Astrocyte of the spinal cord (primary cell): ENCODE measurements at regions not wholly inside any gene's neighbourhood (a gene's known extent, or its start where the extent isn't known, plus 50 kb on each side); places are given as distances from the start of the nearest gene placed in this dataset.
A peak's percentile ranks its signal among the peaks of the same experiment; 100 is the strongest.

Experiments
- DNase-seq: peaks from one replicate; pipeline ENCODE4 v3.0.0; 2011; ENCODE audit warnings: low read depth, low spot score
- H3K4me3 ChIP-seq: 2 replicates; pipeline ENCODE4 v1.5.1; 2011; ENCODE audit warnings: low read depth, mild to moderate bottlenecking, low read length, moderate library complexity
- in situ Hi-C: cut with HindIII; loops from 2 replicates; pipeline ENCODE4 v1.10.0; 2017; ENCODE audit warnings: low sequenced_read_pairs
- TF ChIP-seq, protein P1 (sequence below): IDR thresholded peaks from 2 replicates; pipeline ENCODE4 v1.5.1; 2012; ENCODE audit warnings: low read depth, mild to moderate bottlenecking, low read length, inconsistent platforms

DNA sequence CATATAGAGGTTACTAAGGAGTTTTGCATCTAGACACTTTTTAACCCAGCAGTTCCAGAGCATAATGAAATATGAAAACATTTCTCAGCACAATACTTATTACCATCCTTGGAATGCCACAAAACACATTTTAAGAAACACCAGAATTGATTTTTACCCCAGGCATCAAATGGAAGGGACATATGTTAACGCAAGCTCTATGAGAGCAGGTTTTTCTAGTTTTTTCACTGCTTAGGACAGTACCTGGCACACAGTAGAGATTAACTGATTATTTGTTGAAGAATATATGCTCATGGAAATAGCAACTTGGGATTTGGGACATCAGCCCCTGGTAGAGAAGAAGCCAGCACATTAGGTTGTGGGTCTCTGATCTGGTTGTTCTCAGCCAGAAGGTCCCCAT is 67.0 kb upstream of the ARID5B start:
- TF ChIP-seq, protein P1, sequence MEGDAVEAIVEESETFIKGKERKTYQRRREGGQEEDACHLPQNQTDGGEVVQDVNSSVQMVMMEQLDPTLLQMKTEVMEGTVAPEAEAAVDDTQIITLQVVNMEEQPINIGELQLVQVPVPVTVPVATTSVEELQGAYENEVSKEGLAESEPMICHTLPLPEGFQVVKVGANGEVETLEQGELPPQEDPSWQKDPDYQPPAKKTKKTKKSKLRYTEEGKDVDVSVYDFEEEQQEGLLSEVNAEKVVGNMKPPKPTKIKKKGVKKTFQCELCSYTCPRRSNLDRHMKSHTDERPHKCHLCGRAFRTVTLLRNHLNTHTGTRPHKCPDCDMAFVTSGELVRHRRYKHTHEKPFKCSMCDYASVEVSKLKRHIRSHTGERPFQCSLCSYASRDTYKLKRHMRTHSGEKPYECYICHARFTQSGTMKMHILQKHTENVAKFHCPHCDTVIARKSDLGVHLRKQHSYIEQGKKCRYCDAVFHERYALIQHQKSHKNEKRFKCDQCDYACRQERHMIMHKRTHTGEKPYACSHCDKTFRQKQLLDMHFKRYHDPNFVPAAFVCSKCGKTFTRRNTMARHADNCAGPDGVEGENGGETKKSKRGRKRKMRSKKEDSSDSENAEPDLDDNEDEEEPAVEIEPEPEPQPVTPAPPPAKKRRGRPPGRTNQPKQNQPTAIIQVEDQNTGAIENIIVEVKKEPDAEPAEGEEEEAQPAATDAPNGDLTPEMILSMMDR, result no peak
- H3K4me3 ChIP-seq, result no peak overlapping the region
- in situ Hi-C loops, result no loop called here
- DNase-seq, result no peak

DNA sequence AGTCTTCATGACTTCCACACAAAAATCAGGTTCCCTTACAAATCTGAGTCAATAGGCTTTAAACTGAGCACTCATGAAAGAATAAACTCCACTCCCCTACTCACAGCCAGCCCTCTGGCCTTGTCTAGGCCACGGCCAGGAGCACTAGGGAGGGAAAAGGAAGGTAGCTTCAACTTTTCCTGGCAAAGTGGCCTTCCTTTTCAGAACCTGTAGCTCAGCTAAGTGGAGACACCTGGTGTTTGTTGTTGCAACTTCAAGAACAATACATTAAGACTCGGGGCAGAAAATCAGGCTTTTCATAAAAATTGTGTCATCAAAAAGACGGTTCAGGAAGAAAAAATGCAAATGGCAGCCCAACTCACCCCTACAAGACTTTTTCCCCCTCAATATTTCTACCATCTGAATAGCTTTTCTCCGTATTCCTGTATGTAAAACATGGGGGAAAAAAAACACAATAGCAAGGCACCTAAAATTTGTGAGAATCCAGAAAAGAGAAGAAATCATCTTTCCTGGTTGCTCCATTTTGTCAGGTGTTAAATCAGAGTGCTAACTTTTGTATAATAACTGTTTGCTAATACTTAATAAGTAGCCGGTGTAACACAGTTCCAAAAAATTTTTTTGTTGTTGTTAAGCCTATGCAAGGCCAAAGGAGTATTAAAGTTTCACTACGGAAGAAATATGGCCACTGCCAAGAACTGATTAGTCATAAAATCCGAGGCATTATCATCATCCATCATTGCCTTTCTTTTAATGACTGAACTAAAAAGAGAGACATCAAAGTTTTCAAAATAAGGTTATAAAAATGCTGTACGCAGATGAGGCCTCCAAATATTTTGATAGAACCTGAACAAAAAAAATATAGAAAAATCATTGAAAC is 66.2 kb upstream of the ARID5B start:
- H3K4me3 ChIP-seq, result no peak overlapping the region
- peak; percentile 84 for DNase-seq
- TF ChIP-seq, protein P1, result peak; percentile 56
- in situ Hi-C loops, result no loop called here

DNA sequence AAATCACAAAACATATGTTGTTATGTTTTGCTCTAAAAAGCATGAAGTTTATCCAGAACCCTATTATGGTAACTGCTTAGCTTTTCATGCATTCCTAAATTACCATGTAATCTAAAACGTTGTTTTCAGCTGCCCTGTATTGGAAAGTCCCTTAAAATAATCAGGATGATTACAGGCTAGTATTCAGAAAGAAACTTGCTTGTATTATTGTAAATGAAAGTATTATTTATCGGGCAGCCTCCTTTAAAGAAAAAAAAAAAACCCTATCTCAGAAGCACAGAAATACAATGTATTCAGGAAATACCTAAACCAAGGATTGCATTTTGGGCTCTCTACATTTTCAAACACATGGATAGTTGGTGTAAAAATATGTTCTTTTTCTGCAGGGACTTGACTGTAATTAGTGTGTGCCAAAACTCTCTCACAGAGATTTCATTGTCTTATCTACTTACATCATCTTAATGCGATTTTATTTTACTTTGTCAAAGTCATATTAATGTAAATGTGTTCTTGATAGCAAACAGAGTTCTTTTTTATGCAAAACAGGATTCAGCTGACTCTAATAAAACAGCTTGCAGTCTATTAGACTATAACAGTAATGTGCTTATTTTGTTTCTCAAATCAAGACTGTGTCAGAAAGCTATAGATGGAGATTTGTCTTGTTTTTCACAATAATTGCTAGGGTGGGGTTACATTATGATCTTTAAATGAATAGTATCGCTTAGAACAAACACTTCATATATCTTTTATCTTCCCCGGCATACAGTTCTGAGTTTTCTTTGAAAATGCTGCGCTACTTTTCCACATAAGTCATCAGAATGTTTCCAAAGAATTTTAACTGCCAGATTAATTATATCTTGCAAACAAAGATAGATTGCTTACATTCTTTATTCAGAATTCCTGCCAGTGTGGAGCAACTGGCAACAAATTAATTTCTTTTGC is 65.3 kb upstream of the ARID5B start:
- no peak overlapping the region for H3K4me3 ChIP-seq
- in situ Hi-C loops, result no loop called here

DNA sequence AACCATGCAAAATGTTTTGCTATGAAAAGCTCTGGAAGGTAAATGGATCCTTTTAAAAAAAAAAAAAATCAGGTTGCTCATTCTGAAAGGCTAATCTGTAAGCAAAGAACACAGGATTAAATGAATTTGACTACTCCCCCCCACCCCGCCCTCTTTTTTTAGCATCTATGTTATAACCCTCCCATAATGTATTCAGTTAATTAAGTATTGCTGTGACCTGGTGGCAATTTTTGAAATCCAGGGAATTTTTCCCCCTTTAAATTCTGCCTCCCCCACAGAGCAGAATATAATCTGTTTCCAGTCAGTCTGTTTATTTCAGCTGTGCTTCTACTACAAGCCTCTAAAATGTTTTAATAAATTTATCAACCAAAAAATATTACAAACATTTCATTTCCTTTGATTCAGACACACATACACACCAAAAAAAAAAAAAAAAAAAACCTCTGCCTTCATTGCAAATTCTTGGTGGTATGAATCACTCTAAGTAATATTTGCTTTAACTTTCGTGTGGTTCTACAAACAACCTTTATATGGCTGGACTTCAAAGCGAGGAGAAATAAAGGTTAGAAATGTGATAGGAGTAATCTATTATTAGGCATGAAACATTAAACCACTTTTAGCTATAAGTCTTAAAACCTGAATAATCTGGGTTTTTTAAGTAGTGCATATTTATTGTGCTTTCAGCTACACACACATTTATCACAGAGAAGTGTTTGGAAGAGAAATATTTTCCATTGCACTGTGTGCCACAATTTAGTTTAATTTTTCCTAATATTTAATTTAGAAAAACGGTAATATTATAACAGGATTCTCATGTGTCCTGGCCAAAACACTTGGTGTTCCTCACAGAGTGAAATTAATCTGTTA is 64.4 kb upstream of the ARID5B start:
- DNase-seq, result peak; percentile 93
- no peak overlapping the region for H3K4me3 ChIP-seq
- TF ChIP-seq, protein P1, result no peak
- in situ Hi-C loops, result no loop called here

More for the DNA sequence above, 65.3 kb upstream of the ARID5B start:
- TF ChIP-seq, protein P1, result no peak
- peak; percentile 67 for DNase-seq

DNA sequence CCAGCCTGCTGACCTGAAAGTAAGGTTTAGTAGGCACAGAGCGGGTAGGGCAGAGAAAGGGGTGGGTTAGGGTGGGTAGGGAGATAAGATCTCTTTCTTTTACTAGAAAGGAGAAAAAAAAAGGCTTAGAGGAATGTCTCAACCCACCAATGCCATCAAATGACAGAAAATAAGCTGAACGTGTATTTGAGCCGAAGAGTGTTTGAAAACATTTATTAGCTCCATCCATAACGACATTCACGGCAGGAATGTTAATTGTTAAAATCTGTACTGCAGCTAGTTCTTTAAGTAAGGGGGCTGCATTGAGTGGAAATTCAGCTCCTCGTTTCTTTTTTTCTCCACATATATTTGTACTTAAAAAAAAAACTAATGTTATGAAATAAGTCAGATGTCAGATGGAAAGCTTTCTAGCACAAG is 63.7 kb upstream of the ARID5B start:
- H3K4me3 ChIP-seq, result no peak overlapping the region
- DNase-seq, result no peak
- in situ Hi-C loops, result no loop called here
- TF ChIP-seq, protein P1, result no peak

DNA sequence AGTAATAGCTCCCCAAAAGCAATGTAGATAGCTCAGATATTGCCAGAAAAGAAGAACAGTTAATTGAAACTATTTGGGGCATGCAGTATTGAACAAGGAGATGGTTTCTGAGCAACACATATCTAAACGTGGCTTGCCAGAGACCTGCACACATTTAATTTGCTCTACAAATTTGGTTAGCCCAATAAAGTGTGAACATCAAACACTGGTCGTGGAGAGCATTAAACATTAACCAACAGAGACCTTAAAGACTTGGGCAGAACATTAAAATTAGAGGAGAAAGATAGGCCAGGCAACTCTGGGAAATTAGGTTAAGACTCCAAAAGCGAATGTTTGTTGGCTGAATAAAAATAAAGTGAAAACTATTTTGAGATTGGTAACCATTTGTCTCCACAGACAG is 61.6 kb upstream of the ARID5B start:
- in situ Hi-C loops, result no loop called here
- no peak overlapping the region for H3K4me3 ChIP-seq
- TF ChIP-seq, protein P1, result no peak
- DNase-seq, result no peak
